GM18499 (cell line): ENCODE measurements at regions not wholly inside any gene's neighbourhood (a gene's known extent, or its start where the extent isn't known, plus 50 kb on each side); places are given as distances from the start of the nearest gene placed in this dataset.

ENCODE experiments used
- ATAC-seq: cut with Tn5 transposase; IDR thresholded peaks from one replicate; pipeline ENCODE4 v1.9.1; 2021; ENCODE audit warnings: moderate number of reproducible peaks; ENCODE audit not compliant: insufficient read depth, unreplicated experiment

GRCh38 chr13:26943748-26944147 is 183.2 kb upstream of the GPR12 start:
- ATAC-seq, result no peak

- no peak for ATAC-seq
Measured at GRCh38 chr13:26942184-26942583, 181.6 kb upstream of the GPR12 start.

GRCh38 chr13:26941345-26942174 is 181.0 kb upstream of the GPR12 start:
- ATAC-seq, result no peak

- ATAC-seq, result no peak
Measured at GRCh38 chr13:26934096-26934495, 173.5 kb upstream of the GPR12 start.

- ATAC-seq, result no peak
Measured at GRCh38 chr13:26932465-26932864, 171.9 kb upstream of the GPR12 start.

GRCh38 chr13:26929971-26930730 is 169.6 kb upstream of the GPR12 start:
- ATAC-seq, result no peak

- no peak for ATAC-seq
Measured at GRCh38 chr13:26927511-26927910, 166.9 kb upstream of the GPR12 start.

- ATAC-seq, result no peak
Measured at GRCh38 chr13:26926371-26926770, 165.8 kb upstream of the GPR12 start.

- ATAC-seq, result no peak
Measured at GRCh38 chr13:26923824-26924605, 163.4 kb upstream of the GPR12 start.

GRCh38 chr13:26921918-26922317 is 161.3 kb upstream of the GPR12 start:
- no peak for ATAC-seq

- ATAC-seq, result no peak
Measured at GRCh38 chr13:26920614-26921355, 160.2 kb upstream of the GPR12 start.

GRCh38 chr13:26919732-26920131 is 159.1 kb upstream of the GPR12 start:
- no peak for ATAC-seq

GRCh38 chr13:26919311-26919710 is 158.7 kb upstream of the GPR12 start:
- ATAC-seq, result no peak

GRCh38 chr13:26914624-26915023 is 154.0 kb upstream of the GPR12 start:
- no peak for ATAC-seq

GRCh38 chr13:26914148-26914547 is 153.6 kb upstream of the GPR12 start:
- no peak for ATAC-seq

GRCh38 chr13:26910754-26911465 is 150.3 kb upstream of the GPR12 start:
- ATAC-seq, result no peak

GRCh38 chr13:26909477-26909876 is 148.9 kb upstream of the GPR12 start:
- no peak for ATAC-seq

- no peak for ATAC-seq
Measured at GRCh38 chr13:26908126-26908525, 147.5 kb upstream of the GPR12 start.

GRCh38 chr13:26899202-26899601 is 138.6 kb upstream of the GPR12 start:
- no peak for ATAC-seq
